GM19025 (cell line): ENCODE measurements at regions not wholly inside any gene's neighbourhood (a gene's known extent, or its start where the extent isn't known, plus 50 kb on each side); places are given as distances from the start of the nearest gene placed in this dataset.
"Not testable (repeated sequence)": the region's sequence is repeated elsewhere in the genome, so short reads cannot be mapped to it uniquely, and the experiment has no call there.

ENCODE experiments used
- ATAC-seq: cut with Tn5 transposase; IDR thresholded peaks from one replicate; pipeline ENCODE4 v1.9.1; 2021; ENCODE audit warnings: mild to moderate bottlenecking, low read depth, moderate library complexity; ENCODE audit not compliant: unreplicated experiment

- ATAC-seq: peak; percentile 59
These were observed 208.4 kb downstream of the TPST1 start for GRCh38 chr7:66413379-66414114.

GRCh38 chr7:66415659-66416265 lies 210.6 kb downstream of the TPST1 start:
- no peak for ATAC-seq

GRCh38 chr7:66418537-66418936 lies 210.1 kb upstream of the KCTD7 start:
- ATAC-seq: no peak

- ATAC-seq: no peak
These were observed 209.5 kb upstream of the KCTD7 start for GRCh38 chr7:66419210-66419609.

- ATAC-seq: no peak
These were observed 206.7 kb upstream of the KCTD7 start for GRCh38 chr7:66421830-66422475.

- no peak for ATAC-seq
These were observed 205.0 kb upstream of the KCTD7 start for GRCh38 chr7:66423729-66424128.

- no peak for ATAC-seq
These were observed 202.3 kb upstream of the KCTD7 start for GRCh38 chr7:66426332-66426731.

- ATAC-seq: no peak
These were observed 201.7 kb upstream of the KCTD7 start for GRCh38 chr7:66426996-66427395.

GRCh38 chr7:66427956-66428355 lies 200.7 kb upstream of the KCTD7 start:
- ATAC-seq: no peak

GRCh38 chr7:66429498-66430163 lies 199.1 kb upstream of the KCTD7 start:
- ATAC-seq: no peak

GRCh38 chr7:66430164-66430545 lies 198.5 kb upstream of the KCTD7 start:
- no peak for ATAC-seq

GRCh38 chr7:66438703-66439405 lies 189.8 kb upstream of the KCTD7 start:
- not testable (repeated sequence) for ATAC-seq

GRCh38 chr7:66442385-66442784 lies 186.3 kb upstream of the KCTD7 start:
- no peak for ATAC-seq

- ATAC-seq: no peak
These were observed 184.7 kb upstream of the KCTD7 start for GRCh38 chr7:66443946-66444345.

GRCh38 chr7:66447007-66447406 lies 181.7 kb upstream of the KCTD7 start:
- not testable (repeated sequence) for ATAC-seq

GRCh38 chr7:66450814-66451213 lies 177.9 kb upstream of the KCTD7 start:
- not testable (repeated sequence) for ATAC-seq

- ATAC-seq: not testable (repeated sequence)
These were observed 177.0 kb upstream of the KCTD7 start for GRCh38 chr7:66451713-66452112.

GRCh38 chr7:66452165-66452564 lies 176.5 kb upstream of the KCTD7 start:
- ATAC-seq: no peak

GRCh38 chr7:66453340-66453739 lies 175.3 kb upstream of the KCTD7 start:
- no peak for ATAC-seq

GRCh38 chr7:66454600-66455225 lies 174.0 kb upstream of the KCTD7 start:
- ATAC-seq: no peak
